ENCODE measurements at regions not wholly inside any gene's neighbourhood (a gene's known extent, or its start where the extent isn't known, plus 50 kb on each side); places are given as distances from the start of the nearest gene placed in this dataset.

- no peak for DNase-seq (ENCODE audit: low read depth in 2 of 2)
These were observed 92.7 kb upstream of the AKR1E2 start for GRCh38 chr10:4733150-4733842.

- DNase-seq (ENCODE audit: low read depth in 2 of 2), result no peak
These were observed 95.0 kb upstream of the AKR1E2 start for GRCh38 chr10:4730998-4731397.

GRCh38 chr10:4725917-4726606 is 99.9 kb upstream of the AKR1E2 start:
- no peak for DNase-seq (ENCODE audit: low read depth in 2 of 2)

- no peak for DNase-seq (ENCODE audit: low read depth in 2 of 2)
These were observed 102.1 kb upstream of the AKR1E2 start for GRCh38 chr10:4723860-4724259.

GRCh38 chr10:4721999-4722753 is 103.8 kb upstream of the AKR1E2 start:
- DNase-seq (ENCODE audit: low read depth in 2 of 2), result no peak

GRCh38 chr10:4720463-4720862 is 105.5 kb upstream of the AKR1E2 start:
- no peak for DNase-seq (ENCODE audit: low read depth in 2 of 2)

- DNase-seq (ENCODE audit: low read depth in 2 of 2), result no peak
These were observed 106.3 kb upstream of the AKR1E2 start for GRCh38 chr10:4719671-4720070.

GRCh38 chr10:4719036-4719435 is 107.0 kb upstream of the AKR1E2 start:
- no peak for DNase-seq (ENCODE audit: low read depth in 2 of 2)

GRCh38 chr10:4718544-4718943 is 107.5 kb upstream of the AKR1E2 start:
- DNase-seq (ENCODE audit: low read depth in 2 of 2), result no peak

GRCh38 chr10:4717670-4718069 is 108.3 kb upstream of the AKR1E2 start:
- no peak for DNase-seq (ENCODE audit: low read depth in 2 of 2)

GRCh38 chr10:4710858-4711257 is 115.1 kb upstream of the AKR1E2 start:
- no peak for DNase-seq (ENCODE audit: low read depth in 2 of 2)

GRCh38 chr10:4708123-4708759 is 117.8 kb upstream of the AKR1E2 start:
- DNase-seq (ENCODE audit: low read depth in 2 of 2), result no peak

- DNase-seq (ENCODE audit: low read depth in 2 of 2), result no peak
These were observed 118.8 kb upstream of the AKR1E2 start for GRCh38 chr10:4707221-4707620.

GRCh38 chr10:4704034-4704545 is 121.9 kb upstream of the AKR1E2 start:
- no peak for DNase-seq (ENCODE audit: low read depth in 2 of 2)

- no peak for DNase-seq (ENCODE audit: low read depth in 2 of 2)
These were observed 125.0 kb upstream of the AKR1E2 start for GRCh38 chr10:4701016-4701415.

- DNase-seq (ENCODE audit: low read depth in 2 of 2), result no peak
These were observed 125.9 kb upstream of the AKR1E2 start for GRCh38 chr10:4699950-4700730.

GRCh38 chr10:4698075-4698474 is 127.9 kb upstream of the AKR1E2 start:
- DNase-seq (ENCODE audit: low read depth in 2 of 2), result no peak

GRCh38 chr10:4696186-4696585 is 129.8 kb upstream of the AKR1E2 start:
- DNase-seq (ENCODE audit: low read depth in 2 of 2), result no peak

- DNase-seq (ENCODE audit: low read depth in 2 of 2), result no peak
These were observed 132.0 kb upstream of the AKR1E2 start for GRCh38 chr10:4693967-4694366.

GRCh38 chr10:4692206-4692605 is 133.8 kb upstream of the AKR1E2 start:
- DNase-seq (ENCODE audit: low read depth in 2 of 2), result no peak

GRCh38 chr10:4691776-4692175 is 134.2 kb upstream of the AKR1E2 start:
- no peak for DNase-seq (ENCODE audit: low read depth in 2 of 2)
